ENCODE measurements at regions not wholly inside any gene's neighbourhood (a gene's known extent, or its start where the extent isn't known, plus 50 kb on each side); places are given as distances from the start of the nearest gene placed in this dataset.

DNA sequence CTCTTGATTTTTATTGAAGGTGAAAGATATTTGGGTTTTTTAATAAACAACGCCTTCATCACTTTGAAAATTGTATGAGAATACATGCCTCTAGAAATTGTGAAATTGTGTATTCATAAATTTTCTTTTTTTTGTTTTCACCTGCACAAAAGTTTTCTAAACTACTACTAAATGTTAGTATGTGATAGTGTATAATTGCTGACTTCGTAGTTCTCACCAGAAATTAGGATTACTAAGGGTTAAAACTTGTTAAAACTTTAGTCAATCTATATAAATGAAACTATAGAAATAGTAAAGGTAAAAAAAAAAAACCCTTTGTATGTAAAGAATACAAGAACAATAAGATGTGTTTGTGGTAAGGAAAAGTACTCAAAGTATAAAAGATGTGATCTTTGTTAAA, 496.5 kb upstream of the ATP2B1 start:
- no peak for TF ChIP-seq EZH2 (IDR thresholded peaks at IDR 0.05; ENCODE audit: borderline replicate concordance, low read length)
- TF ChIP-seq, protein P1, sequence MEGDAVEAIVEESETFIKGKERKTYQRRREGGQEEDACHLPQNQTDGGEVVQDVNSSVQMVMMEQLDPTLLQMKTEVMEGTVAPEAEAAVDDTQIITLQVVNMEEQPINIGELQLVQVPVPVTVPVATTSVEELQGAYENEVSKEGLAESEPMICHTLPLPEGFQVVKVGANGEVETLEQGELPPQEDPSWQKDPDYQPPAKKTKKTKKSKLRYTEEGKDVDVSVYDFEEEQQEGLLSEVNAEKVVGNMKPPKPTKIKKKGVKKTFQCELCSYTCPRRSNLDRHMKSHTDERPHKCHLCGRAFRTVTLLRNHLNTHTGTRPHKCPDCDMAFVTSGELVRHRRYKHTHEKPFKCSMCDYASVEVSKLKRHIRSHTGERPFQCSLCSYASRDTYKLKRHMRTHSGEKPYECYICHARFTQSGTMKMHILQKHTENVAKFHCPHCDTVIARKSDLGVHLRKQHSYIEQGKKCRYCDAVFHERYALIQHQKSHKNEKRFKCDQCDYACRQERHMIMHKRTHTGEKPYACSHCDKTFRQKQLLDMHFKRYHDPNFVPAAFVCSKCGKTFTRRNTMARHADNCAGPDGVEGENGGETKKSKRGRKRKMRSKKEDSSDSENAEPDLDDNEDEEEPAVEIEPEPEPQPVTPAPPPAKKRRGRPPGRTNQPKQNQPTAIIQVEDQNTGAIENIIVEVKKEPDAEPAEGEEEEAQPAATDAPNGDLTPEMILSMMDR (conservative IDR thresholded peaks at IDR 0.05 in 1 of 2, IDR thresholded peaks at IDR 0.05 in 1 of 2; ENCODE audit: extremely low read depth in 1 of 2, insufficient read depth in 1 of 2, low read depth in 1 of 2, low read length in 2 of 2): no peak
